SW480 (cell line): ENCODE measurements at regions not wholly inside any gene's neighbourhood (a gene's known extent, or its start where the extent isn't known, plus 50 kb on each side); places are given as distances from the start of the nearest gene placed in this dataset.
"Not testable (repeated sequence)": the region's sequence is repeated elsewhere in the genome, so short reads cannot be mapped to it uniquely, and the experiment has no call there.

Experiments
- DNase-seq: peaks from one replicate; pipeline ENCODE4 v3.0.0-alpha.2; 2016; ENCODE audit warnings: low spot score

DNA sequence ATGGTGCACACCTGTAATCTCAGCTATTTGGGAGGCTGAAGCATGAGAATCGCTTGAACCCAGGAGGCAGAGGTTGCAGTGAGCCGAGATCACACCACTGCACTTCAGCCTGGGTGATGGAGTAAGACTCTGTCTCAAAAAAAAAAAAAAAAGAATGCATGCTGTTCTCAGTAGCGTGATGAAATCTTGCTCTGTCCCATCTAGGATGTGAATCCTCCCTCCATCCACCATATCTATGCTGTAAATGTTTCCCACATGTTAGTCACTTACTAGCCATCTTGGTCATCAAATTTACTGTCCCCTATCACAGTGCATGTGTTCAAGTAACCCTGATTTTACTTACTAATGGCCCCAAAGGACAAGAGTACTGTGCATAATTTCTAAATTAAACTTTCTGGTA lies 315.4 kb upstream of the TBX18 start:
- no peak for DNase-seq

DNA sequence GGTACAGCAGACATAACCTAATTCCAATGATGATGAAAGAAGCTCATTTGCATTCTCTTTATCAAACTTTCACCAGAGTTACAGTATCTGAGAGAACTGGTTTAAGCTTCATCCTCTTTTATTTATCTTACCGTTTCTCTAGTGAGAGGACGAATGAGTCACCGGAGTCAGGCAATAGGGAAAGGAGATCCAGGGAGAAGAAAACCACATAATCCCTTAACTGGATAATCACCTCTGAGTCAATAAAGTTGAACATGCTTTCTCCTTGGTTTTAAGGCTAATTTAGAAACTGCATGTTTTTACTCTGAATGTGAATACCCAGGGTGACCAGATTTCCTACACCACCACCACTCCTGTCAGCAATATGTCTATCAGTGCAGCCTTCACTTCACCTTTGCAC lies 313.7 kb upstream of the TBX18 start:
- peak; percentile 56 for DNase-seq

DNA sequence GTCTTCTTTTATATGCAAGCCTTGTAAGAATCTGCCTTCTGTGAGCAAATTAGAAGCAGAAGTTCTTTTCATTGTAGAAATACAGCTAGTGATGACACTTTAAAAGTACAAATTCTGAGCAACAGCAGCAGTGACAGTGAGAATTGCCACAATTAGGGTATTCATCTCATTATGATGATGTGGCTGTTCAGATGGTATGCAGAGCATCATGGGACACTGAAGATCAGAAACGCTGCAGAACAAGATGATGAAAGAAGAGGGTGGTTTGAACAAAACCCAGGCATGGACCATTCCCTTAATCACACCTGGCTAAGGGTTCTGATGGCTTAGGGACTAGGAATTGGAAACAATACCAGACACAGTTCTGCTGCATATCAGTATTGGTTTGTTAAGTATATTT lies 312.7 kb upstream of the TBX18 start:
- DNase-seq, result no peak

DNA sequence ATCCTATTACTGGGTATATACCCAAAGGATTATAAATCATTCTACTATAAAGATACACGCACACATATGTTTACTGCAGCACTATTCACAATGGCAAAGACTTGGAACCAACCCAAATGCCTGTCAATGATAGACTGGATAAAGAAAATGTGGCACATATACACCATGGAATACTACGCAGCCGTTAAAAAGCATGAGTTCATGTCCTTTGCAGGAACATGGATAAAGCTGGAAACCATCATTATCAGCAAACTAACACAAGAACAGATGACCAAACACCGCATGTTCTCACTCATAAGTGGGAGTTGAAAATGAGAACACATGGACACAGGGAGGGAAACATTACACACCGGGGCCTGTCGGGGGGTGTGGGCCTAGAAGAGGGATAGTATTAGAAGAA lies 307.4 kb upstream of the TBX18 start:
- not testable (repeated sequence) for DNase-seq

DNA sequence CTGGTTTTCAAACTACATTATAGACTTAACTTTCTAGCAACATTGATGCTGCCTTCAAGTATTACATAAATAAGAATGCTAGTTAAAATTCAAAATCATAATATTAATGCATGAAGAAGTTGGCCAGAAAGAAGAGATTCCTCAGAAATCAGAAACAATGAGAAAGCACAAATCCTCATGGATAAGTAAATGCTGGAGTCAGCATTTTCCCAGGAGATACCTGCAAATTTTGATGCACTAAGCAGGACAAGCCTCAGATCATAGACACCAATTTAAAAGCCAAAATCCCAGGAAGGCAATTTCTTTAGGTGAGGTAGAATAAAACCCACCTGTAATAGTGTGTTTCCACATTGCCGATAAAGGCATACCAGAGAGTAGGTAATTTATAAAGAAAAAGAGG lies 305.2 kb upstream of the TBX18 start:
- DNase-seq, result no peak

DNA sequence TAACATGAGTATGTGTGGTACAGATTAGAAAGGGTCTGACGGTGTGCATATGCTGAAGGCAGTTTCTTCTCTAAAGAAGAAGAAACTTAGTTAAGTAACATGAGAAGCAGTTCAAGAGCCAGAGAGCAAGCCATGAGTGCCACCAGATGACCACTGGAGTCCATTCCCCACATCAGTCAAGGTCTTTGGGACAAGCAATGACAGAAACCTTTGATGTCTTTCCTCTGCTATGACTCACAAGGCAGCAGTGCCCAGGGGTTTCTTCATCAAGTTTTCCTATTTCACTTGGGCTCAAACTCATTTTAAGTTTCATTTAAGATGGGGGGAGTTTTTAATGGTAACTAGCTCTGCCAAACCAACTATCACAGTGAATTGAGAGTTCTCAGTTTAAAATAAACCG lies 303.8 kb upstream of the TBX18 start:
- peak; percentile 10 for DNase-seq

DNA sequence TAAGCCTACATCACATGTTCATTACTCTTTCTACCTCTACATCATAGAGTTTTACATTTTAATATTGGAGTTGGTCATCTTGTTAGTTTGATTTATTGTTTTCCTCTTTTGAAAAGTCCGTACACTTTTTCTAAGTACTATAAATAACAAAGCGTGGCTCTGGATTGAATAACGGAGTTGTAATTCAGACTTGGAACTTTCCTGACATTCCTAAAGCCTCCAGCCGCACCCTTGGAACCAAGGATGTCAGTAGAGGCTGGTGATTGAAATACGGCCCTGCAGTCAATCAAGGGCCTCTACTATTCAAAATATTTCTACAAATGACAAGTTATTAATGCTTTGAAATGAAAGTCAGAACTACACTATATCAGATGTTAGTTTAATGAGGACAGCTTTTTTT lies 301.9 kb upstream of the TBX18 start:
- DNase-seq, result no peak

DNA sequence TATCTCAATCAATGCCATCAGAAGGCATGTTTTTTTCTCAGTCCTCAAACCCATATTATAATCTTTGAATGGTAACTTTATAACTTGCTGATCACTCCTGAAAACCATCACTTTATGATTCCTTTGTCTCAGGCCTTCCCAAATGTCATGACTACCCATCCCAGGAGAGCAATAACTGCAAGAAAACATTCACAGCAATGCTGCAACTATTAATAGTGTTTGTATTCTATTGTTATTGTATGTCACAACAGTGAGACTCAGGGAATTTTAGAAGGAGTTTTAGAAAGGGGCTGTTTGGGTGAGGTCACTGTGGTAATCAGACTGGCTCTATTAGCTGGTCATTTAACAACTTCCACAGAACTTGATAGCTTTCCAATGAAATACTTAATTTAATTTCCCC lies 301.4 kb upstream of the TBX18 start:
- DNase-seq, result no peak

DNA sequence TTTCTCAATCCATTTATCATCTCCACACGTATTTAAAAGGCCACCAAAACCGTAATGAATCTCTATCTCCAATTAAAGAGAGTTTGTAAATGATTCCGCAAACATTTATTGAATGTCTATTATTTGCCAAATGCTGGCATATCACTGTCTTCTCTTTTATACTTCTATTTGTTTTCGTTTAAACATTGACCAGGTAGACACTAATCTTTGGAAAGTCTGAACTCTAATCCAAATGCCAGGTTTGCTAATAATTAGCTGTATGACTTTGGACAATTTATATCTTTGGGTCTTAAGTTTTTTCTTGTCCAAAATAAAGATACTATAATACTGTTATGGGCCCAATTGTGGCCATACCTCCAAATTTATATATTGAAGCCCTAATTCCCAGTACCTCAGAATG lies 299.2 kb upstream of the TBX18 start:
- DNase-seq, result no peak

DNA sequence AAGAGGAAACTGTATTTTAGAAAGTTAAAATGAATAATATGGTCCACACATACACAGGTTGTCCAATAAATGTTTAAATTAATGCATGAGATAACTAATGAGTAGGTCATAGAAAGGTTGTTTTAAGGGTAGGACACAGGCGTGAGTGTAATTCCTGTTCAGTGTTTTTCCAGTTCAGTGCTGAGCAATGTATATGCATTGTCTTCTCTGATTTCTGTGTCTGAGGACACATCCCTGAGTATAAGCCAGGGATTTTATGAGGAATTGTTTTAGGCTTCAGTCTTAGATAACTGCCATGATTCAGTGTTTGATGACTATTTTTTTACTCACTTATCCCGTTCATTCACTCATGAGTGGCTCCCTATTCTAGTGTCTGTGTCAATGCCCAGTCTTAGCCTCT lies 298.5 kb upstream of the TBX18 start:
- no peak for DNase-seq

DNA sequence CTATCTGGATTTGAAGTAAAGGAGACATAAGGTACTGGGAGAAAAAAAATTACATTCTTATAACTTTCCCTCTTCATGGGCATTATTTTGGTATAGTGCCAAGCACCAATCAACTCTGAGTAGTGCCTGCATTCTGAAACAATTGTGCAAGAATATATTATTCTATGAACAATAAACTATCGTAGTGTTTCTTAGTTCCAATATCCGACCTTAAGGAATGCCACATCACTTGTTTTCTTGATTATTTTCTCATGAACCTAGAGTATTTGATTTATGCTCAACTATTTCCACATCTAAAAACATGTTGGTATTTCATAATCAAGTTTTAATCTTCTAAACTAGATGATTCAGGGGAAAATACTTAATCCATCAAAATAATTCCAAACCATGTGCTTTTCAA lies 294.4 kb upstream of the TBX18 start:
- no peak for DNase-seq

DNA sequence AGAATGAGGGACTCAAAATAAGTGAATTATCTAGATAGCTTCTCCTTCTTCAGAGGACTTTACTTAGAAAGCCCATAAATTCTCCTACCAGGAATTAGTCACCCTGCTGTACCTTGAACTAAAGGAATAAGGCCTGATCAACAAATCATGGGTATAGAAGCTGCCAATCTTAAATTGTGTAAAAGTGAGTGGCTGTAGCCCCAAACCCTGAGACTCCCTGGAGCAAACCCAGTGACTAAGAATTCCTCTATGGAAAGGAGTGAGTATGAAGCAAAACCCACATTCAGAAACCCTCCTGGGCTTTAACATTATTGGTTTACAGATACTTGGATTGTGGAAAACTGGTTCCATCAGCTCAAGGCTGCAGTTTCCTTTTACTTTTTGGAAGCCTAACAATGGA lies 285.8 kb upstream of the TBX18 start:
- no peak for DNase-seq

DNA sequence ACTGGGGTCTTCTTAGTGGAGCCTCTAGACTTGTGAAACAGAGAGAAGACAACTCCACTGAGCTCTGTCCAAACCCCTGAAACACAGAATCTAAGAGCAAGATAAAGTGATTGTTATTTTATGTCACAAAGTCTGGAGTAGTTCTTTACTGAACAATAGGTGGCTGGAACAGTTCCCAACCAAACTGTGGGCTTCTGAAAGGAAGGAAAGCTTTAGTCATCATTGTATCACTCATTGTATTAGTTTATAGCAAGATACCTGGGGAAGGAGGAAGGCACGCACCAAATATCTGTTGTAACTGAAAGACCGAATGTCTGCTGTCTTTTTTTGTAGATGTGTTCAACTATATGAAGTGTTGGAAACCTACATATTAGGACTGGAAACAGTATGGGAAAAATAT lies 284.9 kb upstream of the TBX18 start:
- DNase-seq, result no peak

DNA sequence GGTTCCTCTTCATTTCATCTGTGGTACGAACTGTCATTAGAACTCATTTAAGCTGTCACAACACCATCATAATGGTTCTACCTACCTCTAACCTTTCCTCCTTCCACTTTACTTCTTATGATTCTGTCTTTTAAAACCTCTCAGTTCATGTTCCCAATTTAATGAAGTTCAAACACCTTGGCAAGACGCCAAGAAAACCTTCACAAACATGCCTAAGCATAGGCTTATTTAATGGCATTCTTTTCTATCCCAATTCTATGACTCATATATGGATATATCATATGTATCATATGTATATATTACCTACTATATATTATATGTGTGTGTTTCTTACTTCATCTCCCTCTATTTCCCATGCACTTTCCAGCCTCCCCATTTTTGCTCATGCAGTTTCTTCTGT lies 283.4 kb upstream of the TBX18 start:
- no peak for DNase-seq

DNA sequence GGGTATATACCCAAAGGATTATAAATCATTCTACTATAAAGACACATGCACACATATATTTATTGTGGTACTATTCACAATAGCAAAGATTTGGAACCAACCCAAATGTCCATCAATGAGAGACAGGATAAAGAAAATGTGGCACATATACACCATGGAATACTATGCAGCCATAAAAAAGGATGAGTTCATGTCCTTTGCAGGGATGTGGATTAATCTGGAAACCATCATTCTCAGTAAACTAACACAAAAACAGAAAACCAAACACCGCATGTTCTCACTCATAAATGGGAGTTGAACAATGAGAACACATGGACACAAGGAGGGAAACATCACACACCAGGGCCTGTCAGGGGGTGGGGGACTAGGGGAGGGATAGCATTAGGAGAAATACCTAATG lies 281.4 kb upstream of the TBX18 start:
- DNase-seq, result not testable (repeated sequence)

DNA sequence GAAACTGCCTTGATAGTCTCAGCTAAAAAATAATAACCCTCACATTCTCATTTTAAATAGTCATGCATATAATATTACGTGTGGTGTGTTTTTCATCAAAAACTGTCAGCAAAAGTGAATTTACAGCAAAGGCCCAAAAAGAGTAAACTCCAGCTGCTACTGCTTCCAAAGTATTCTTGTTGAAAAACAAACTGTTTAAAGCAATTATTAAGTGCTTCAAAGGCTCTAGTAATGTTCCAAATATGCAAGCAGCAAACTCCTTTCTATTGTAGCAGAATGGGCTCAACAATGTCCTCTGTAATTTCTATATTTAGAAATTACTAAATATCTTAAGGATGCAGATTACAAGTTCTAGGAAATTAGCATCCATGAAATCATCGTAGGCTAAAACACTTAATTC lies 280.0 kb upstream of the TBX18 start:
- DNase-seq, result no peak

DNA sequence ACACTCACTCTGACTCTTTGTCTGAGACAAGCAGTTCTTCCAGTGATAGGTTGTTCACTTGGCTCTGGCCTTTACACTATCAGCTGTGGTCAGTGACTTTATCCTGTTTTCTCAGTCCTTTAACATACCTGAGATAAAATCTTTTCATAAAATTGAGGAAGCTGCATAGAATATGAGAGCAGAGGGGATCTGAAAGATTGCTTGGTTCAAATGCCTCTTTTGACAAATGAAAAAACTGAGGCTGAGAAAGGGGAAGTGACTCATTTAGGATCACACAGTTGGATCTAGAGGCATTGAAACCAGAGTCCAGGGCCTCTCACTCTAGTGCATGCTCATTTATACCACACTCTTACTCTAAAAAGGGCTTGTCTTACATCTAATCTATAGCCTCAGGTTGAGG lies 277.0 kb upstream of the TBX18 start:
- no peak for DNase-seq

DNA sequence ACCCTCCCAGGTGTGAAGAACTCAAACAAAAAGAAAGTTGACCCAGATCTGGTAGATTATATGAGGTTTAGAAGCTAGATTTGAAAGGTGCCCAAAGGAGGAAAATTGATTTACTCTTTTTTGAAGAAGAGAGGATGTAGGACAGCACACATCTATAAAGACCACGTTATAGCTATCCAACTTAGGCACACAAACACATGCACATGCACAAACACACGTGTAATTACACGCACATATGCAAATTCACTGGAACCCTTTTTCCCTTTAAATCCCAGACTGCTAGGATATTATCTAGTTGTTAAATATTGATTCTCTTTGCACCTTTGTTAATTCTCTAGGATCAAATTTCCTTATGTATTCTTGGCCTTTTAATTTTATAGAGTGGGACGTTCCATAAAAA lies 272.8 kb upstream of the TBX18 start:
- no peak for DNase-seq

DNA sequence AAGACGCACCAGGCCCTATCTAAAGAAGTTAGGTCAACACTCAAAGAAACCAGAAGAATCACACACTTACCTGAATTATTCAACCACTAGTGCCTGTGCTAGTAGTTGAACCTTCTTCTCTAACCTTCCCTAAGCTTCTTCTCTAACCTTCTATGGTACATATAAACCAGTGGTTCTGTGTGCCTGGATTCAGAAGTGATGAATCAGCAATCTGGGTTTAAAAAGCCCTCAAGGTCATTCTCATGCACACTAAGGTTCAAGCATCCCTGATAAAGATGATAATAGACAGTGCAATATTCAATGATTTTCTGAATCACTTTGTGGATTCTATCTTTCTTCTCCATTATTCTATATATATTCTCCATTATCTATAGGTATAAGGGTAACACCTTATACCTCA lies 271.4 kb upstream of the TBX18 start:
- DNase-seq, result no peak

DNA sequence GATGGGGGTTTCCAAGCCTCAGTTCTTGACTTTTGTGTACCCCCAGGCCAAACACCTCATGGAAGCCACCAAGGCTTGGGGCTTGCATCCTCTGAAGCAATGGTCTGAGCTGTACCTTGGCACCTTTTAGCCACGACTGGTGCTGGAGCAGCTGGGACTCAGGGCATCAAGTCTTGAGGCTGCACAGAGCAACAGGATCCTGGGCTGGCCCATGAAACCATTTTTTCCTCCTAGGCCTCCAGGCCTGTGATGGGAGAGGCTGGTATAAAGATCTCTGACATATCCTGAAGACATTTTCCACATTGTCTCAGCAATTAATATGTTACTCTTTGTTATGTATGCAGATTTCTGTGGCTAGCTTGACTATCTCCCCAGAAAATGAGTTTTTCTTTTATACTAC lies 269.1 kb upstream of the TBX18 start:
- no peak for DNase-seq

DNA sequence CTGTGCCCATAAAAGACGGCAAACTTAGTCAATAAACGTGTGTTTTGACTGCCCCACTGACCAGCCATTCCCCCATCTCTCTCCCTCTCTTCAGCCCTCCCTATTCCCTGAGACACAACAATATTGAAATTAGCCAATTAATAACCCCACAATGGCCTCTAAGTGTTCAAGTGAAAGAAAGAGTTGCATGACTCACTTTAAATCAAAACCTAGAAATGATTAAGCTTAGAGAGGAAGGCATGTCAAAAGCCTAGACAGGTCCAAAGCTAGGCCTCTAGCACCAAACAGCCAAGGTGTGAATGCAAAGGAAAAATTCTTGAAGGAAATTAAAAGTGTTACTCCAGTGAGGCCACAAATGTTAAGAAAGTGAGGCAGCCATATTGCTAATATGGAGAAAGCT lies 261.6 kb upstream of the TBX18 start:
- DNase-seq, result no peak

DNA sequence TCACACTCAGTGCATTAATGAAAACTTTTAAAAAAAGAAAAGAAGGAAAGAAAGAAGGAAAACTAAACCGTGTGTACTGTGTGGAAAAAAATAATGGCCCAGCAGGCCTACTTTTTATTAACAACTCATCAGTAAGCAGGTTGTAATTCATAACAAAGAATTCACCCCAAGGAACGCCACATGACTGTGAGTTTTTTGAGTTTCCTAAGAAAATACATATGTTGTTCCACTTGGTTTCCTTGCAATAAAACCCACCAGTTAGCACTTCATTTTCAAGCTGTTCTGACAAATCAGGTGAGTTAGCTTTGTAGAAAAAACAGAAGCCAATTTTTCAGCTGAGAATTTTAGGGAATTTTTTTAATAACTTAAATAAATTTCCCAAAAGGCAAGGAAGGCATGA lies 259.3 kb upstream of the TBX18 start:
- DNase-seq, result no peak

DNA sequence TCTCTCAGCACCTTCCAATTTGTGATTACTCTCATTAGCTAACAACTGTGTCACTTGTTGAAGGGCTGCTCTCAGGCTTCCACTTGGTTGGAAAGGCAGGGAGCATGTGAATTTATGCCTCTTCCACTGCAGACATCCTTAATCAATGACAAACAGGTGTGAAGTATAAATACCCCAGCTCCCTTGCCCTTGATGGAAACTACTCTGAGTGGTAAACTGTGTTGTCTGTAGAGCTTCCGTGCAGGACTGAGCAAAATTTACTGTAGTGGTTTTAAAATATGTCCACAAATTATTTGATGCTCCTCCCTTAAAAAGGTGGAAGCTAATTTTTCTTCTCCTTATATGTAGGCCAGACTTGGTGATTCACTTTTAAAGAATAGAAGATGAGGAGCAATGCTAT lies 253.0 kb upstream of the TBX18 start:
- no peak for DNase-seq

DNA sequence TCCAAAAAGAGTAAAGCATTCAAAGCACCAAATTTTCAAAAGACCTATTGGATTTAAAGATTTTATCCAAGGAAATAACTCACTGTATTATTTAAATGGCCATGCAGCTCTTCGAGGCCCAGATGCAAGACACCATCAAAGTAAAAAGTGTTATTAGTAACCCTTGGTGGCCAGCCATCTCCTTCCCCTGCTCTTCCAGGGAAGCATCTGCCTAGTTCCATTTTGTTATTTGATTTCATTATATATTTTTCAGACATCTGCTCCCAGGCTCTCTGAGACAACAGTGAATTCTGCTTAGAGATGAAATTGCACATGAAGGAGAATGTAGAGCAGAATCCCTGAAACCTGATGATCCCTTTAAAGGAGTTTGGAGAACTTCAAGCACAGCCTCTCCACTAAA lies 252.3 kb upstream of the TBX18 start:
- no peak for DNase-seq

DNA sequence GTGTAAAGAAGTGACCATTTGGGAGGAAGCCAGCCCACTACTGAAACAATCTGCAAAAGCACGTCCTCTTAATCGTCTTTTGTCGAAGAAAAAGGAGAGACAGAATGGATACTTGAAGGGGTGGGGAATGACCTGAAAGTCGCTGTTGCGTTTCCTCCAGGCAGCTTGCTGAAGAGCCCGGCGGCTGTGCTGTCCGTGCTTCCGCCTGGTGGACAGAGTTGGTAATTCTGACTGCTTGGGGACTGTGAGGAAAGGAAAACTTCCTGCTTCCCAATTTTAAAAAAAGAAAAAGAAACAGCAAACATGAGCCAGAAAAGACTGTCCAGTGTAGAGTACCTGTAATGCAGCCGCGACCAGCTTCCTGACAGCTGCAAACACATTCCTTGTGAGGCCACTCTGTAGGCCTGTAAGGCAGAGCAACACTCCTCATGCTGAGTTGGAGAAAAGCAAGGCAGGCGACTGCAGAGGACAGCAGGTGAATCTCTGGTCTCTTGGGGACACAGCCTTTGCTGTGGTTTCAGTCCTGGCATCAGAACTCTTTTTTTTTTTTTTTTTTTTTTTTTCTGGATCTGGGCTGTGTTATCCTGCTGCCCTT lies 251.1 kb upstream of the TBX18 start:
- peak; percentile 39 for DNase-seq
